K562 (cell line): ENCODE measurements at regions not wholly inside any gene's neighbourhood (a gene's known extent, or its start where the extent isn't known, plus 50 kb on each side); places are given as distances from the start of the nearest gene placed in this dataset.

ENCODE experiments used
- CBFB ChIP-seq: sonication (generic); formaldehyde crosslinking; IDR thresholded peaks from 2 replicates; pipeline ENCODE4 v1.4.0; 2020; ENCODE audit warnings: mild to moderate bottlenecking, missing genetic modification reagents
- CBX3 ChIP-seq, 2 experiments: IDR thresholded peaks; 1 replicate in 1 of 2; 2 replicates in 1 of 2; pipeline ENCODE4 v1.6.1; 2012; ENCODE audit warnings: inconsistent platforms in 2 of 2, low read length in 2 of 2, borderline replicate concordance in 1 of 2, control low read depth in 1 of 2
- ELF4 ChIP-seq: fragments of 450-650 bp; formaldehyde crosslinking; IDR thresholded peaks from 2 replicates; pipeline ENCODE4 v1.4.0; 2022; ENCODE audit warnings: missing genetic modification characterization
- EZH2 ChIP-seq: IDR thresholded peaks from 2 replicates; pipeline ENCODE4 v1.6.1; 2012; ENCODE audit warnings: low read depth, mild to moderate bottlenecking, inconsistent platforms, low read length, borderline replicate concordance
- FOXA1 ChIP-seq: fragments of 450-650 bp; IDR thresholded peaks from 2 replicates; pipeline ENCODE4 v1.6.1; 2016; ENCODE audit warnings: mild to moderate bottlenecking, borderline replicate concordance
- NR2C2 ChIP-seq, 2 experiments: fragments of 200-800 bp in 1 of 2; sonication (Bioruptor generic) in 1 of 2; sonication (generic) in 1 of 2; formaldehyde crosslinking in 1 of 2; IDR thresholded peaks; 2 replicates each; pipeline versions ENCODE4 v1.6.1 to v1.8.0; 2016 to 2022; ENCODE audit warnings: mild to moderate bottlenecking in 1 of 2, missing compliant biosample characterization in 1 of 2, missing genetic modification characterization in 1 of 2, missing genetic modification reagents in 1 of 2
- RCOR1 ChIP-seq, 2 experiments: IDR thresholded peaks; 2 replicates each; pipeline ENCODE4 v1.6.1; 2012; ENCODE audit warnings: low read depth in 2 of 2, low read length in 2 of 2, borderline replicate concordance in 1 of 2, improper control_type of control experiment in 1 of 2
- SMARCC2 ChIP-seq: fragments of 450-650 bp; IDR thresholded peaks from 2 replicates; pipeline ENCODE4 v1.6.1; 2017; ENCODE audit warnings: antibody characterized with exemption, moderate library complexity, mild to moderate bottlenecking, low read depth
- XRCC4 ChIP-seq: IDR thresholded peaks from one replicate; pipeline ENCODE4 v1.6.1; 2011; ENCODE audit not compliant: insufficient read depth, insufficient read length; ENCODE audit errors: extremely low read depth
- ZEB2 ChIP-seq: fragments of 450-650 bp; IDR thresholded peaks from 2 replicates; pipeline ENCODE4 v1.6.1; 2016
- ZNF707 ChIP-seq: fragments of 250-450 bp; sonication (Bioruptor Pico); conservative IDR thresholded peaks from 2 replicates; pipeline ENCODE4 v1.8.0; 2022; ENCODE audit warnings: inconsistent platforms, mild to moderate bottlenecking, moderate library complexity
- TF ChIP-seq, protein P1 (sequence below), 3 experiments: IDR thresholded peaks in 2 of 3; conservative IDR thresholded peaks in 1 of 3; 2 replicates each; pipeline ENCODE4 v1.5.1; 2011 to 2012; ENCODE audit warnings: low read length in 3 of 3, mild to moderate bottlenecking in 3 of 3, control low read depth in 2 of 3, improper control_type of control experiment in 1 of 3, inconsistent platforms in 1 of 3, low read depth in 1 of 3, mixed read lengths in 1 of 3, moderate library complexity in 1 of 3; ENCODE audit not compliant: insufficient read depth in 2 of 3

DNA sequence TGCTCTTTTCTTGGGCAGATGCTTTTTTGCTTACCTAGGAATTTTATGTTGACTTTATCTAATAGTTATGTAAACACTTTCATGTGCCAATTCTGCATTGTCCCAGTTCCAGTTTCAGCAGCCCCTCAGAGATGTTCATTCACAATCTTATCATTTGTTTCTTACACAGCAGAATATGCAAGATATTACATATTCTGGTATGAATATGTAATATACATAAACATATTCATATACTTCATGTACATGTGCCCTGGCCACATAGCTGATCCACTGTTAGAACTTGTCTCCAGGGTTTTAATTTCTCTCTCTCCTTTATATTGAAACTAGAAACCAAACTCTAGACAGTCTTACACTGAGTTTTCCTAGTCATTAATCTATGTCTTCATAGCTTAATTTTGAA lies 90.2 kb upstream of the PARP8 start:
- TF ChIP-seq ZNF707 (CRISPR knock-in tag) (no peak), CBX3 (IDR thresholded peaks at IDR 0.05; ENCODE audit: borderline replicate concordance in 1 of 2, low read length in 2 of 2) (no peak), RCOR1 (IDR thresholded peaks at IDR 0.05; ENCODE audit: borderline replicate concordance in 1 of 2, low read depth in 2 of 2, low read length in 2 of 2) (no peak), EZH2 (no peak), ZEB2 (no peak), SMARCC2 (no peak), NR2C2 (CRISPR knock-in tag; IDR thresholded peaks at IDR 0.05) (no peak), NR2C2 (tag; IDR thresholded peaks at IDR 0.05) (no peak), ELF4 (no peak), XRCC4 (no peak), CBFB (CRISPR knock-in tag) (no peak), FOXA1 (no peak)
- TF ChIP-seq, protein P1, sequence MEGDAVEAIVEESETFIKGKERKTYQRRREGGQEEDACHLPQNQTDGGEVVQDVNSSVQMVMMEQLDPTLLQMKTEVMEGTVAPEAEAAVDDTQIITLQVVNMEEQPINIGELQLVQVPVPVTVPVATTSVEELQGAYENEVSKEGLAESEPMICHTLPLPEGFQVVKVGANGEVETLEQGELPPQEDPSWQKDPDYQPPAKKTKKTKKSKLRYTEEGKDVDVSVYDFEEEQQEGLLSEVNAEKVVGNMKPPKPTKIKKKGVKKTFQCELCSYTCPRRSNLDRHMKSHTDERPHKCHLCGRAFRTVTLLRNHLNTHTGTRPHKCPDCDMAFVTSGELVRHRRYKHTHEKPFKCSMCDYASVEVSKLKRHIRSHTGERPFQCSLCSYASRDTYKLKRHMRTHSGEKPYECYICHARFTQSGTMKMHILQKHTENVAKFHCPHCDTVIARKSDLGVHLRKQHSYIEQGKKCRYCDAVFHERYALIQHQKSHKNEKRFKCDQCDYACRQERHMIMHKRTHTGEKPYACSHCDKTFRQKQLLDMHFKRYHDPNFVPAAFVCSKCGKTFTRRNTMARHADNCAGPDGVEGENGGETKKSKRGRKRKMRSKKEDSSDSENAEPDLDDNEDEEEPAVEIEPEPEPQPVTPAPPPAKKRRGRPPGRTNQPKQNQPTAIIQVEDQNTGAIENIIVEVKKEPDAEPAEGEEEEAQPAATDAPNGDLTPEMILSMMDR (IDR thresholded peaks at IDR 0.05 in 2 of 3, conservative IDR thresholded peaks at IDR 0.05 in 1 of 3; ENCODE audit: insufficient read depth in 2 of 3, low read depth in 1 of 3, low read length in 3 of 3): no peak
